ENCODE measurements at regions not wholly inside any gene's neighbourhood (a gene's known extent, or its start where the extent isn't known, plus 50 kb on each side); places are given as distances from the start of the nearest gene placed in this dataset.

- Mint-ChIP-seq H3K36me3 (ENCODE audit: unreplicated experiment) (peaks cover 8% of the 10 kb centered on the region), H3K4me3 (ENCODE audit: unreplicated experiment) (no peak overlapping the region), H3K27ac (ENCODE audit: unreplicated experiment) (no peak overlapping the region), H3K4me1 (ENCODE audit: low read depth, unreplicated experiment) (peaks cover 2% of the 10 kb centered on the region), H3K27me3 (ENCODE audit: unreplicated experiment) (no peaks in the 10 kb centered on the region), H3K9me3 (ENCODE audit: unreplicated experiment) (peaks cover 9% of the 10 kb centered on the region)
- TF ChIP-seq CTCF (IDR thresholded peaks at IDR 0.05; ENCODE audit: partially characterized antibody, unreplicated experiment): no peak
- no peak for DNase-seq
Measured at GRCh38 chr1:219542828-219543518, 69.9 kb downstream of the ZC3H11B start.

- no peak for TF ChIP-seq CTCF (IDR thresholded peaks at IDR 0.05; ENCODE audit: partially characterized antibody, unreplicated experiment)
- Mint-ChIP-seq H3K4me3 (ENCODE audit: unreplicated experiment) (no peak overlapping the region), H3K27me3 (ENCODE audit: unreplicated experiment) (no peaks in the 10 kb centered on the region), H3K27ac (ENCODE audit: unreplicated experiment) (no peak overlapping the region), H3K36me3 (ENCODE audit: unreplicated experiment) (peaks cover 8% of the 10 kb centered on the region), H3K9me3 (ENCODE audit: unreplicated experiment) (peaks cover 9% of the 10 kb centered on the region), H3K4me1 (ENCODE audit: low read depth, unreplicated experiment) (peaks cover 2% of the 10 kb centered on the region)
- no peak for DNase-seq
Measured at GRCh38 chr1:219541946-219542345, 71.0 kb downstream of the ZC3H11B start.

GRCh38 chr1:219539645-219540254 lies 73.2 kb downstream of the ZC3H11B start:
- H3K9me3 Mint-ChIP-seq (ENCODE audit: unreplicated experiment): peaks cover 9% of the 10 kb centered on the region
- H3K27me3 Mint-ChIP-seq (ENCODE audit: unreplicated experiment): no peaks in the 10 kb centered on the region
- TF ChIP-seq CTCF (IDR thresholded peaks at IDR 0.05; ENCODE audit: partially characterized antibody, unreplicated experiment): no peak
- H3K4me3 Mint-ChIP-seq (ENCODE audit: unreplicated experiment): no peak overlapping the region
- peaks cover 2% of the 10 kb centered on the region for H3K4me1 Mint-ChIP-seq (ENCODE audit: low read depth, unreplicated experiment)
- no peak for DNase-seq
- peaks cover 7% of the 10 kb centered on the region for H3K36me3 Mint-ChIP-seq (ENCODE audit: unreplicated experiment)
- no peak overlapping the region for H3K27ac Mint-ChIP-seq (ENCODE audit: unreplicated experiment)

GRCh38 chr1:219538886-219539285 lies 74.0 kb downstream of the ZC3H11B start:
- H3K27ac Mint-ChIP-seq (ENCODE audit: unreplicated experiment): no peak overlapping the region
- TF ChIP-seq CTCF (IDR thresholded peaks at IDR 0.05; ENCODE audit: partially characterized antibody, unreplicated experiment): no peak
- no peak for DNase-seq
- H3K36me3 Mint-ChIP-seq (ENCODE audit: unreplicated experiment): no peaks in the 10 kb centered on the region
- peaks cover 2% of the 10 kb centered on the region for H3K9me3 Mint-ChIP-seq (ENCODE audit: unreplicated experiment)
- no peak overlapping the region for H3K4me3 Mint-ChIP-seq (ENCODE audit: unreplicated experiment)
- H3K27me3 Mint-ChIP-seq (ENCODE audit: unreplicated experiment): no peaks in the 10 kb centered on the region
- H3K4me1 Mint-ChIP-seq (ENCODE audit: low read depth, unreplicated experiment): no peaks in the 10 kb centered on the region

- Mint-ChIP-seq H3K27me3 (ENCODE audit: unreplicated experiment) (peaks cover 3% of the 10 kb centered on the region), H3K36me3 (ENCODE audit: unreplicated experiment) (no peaks in the 10 kb centered on the region), H3K4me1 (ENCODE audit: low read depth, unreplicated experiment) (peaks cover 5% of the 10 kb centered on the region), H3K4me3 (ENCODE audit: unreplicated experiment) (no peak overlapping the region), H3K9me3 (ENCODE audit: unreplicated experiment) (peaks cover 2% of the 10 kb centered on the region), H3K27ac (ENCODE audit: unreplicated experiment) (no peak overlapping the region)
- no peak for DNase-seq
- no peak for TF ChIP-seq CTCF (IDR thresholded peaks at IDR 0.05; ENCODE audit: partially characterized antibody, unreplicated experiment)
Measured at GRCh38 chr1:219537223-219537631, 75.7 kb downstream of the ZC3H11B start.

Data from glutamatergic neuron (in vitro differentiated cells).